SH-SY5Y (cell line): ENCODE measurements at regions not wholly inside any gene's neighbourhood (a gene's known extent, or its start where the extent isn't known, plus 50 kb on each side); places are given as distances from the start of the nearest gene placed in this dataset.

Source experiments
- GATA2 ChIP-seq: IDR thresholded peaks from 2 replicates; pipeline ENCODE4 v1.6.1; 2011; ENCODE audit warnings: mild to moderate bottlenecking, low read depth, low read length
- GATA3 ChIP-seq: IDR thresholded peaks from 2 replicates; pipeline ENCODE4 v1.6.1; 2011; ENCODE audit warnings: low read depth, mild to moderate bottlenecking, low read length, moderate library complexity

- TF ChIP-seq GATA2 = no peak
- TF ChIP-seq GATA3 = no peak
Observed at GRCh38 chr13:99078017-99078771, 100.3 kb upstream of the DOCK9 start.
